ENCODE measurements at regions not wholly inside any gene's neighbourhood (a gene's known extent, or its start where the extent isn't known, plus 50 kb on each side); places are given as distances from the start of the nearest gene placed in this dataset.

- TF ChIP-seq, protein P1, sequence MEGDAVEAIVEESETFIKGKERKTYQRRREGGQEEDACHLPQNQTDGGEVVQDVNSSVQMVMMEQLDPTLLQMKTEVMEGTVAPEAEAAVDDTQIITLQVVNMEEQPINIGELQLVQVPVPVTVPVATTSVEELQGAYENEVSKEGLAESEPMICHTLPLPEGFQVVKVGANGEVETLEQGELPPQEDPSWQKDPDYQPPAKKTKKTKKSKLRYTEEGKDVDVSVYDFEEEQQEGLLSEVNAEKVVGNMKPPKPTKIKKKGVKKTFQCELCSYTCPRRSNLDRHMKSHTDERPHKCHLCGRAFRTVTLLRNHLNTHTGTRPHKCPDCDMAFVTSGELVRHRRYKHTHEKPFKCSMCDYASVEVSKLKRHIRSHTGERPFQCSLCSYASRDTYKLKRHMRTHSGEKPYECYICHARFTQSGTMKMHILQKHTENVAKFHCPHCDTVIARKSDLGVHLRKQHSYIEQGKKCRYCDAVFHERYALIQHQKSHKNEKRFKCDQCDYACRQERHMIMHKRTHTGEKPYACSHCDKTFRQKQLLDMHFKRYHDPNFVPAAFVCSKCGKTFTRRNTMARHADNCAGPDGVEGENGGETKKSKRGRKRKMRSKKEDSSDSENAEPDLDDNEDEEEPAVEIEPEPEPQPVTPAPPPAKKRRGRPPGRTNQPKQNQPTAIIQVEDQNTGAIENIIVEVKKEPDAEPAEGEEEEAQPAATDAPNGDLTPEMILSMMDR (conservative IDR thresholded peaks at IDR 0.05; ENCODE audit: control insufficient read depth, insufficient read depth, low read depth, low read length) = no peak
- DNase-seq (ENCODE audit: low read depth) = no peak
- H3K4me3 ChIP-seq (ENCODE audit: control insufficient read depth, low read depth, low read length) = no peak overlapping the region
Observed at GRCh38 chr2:120423167-120423943, 77.4 kb downstream of the INHBB start.

DNA sequence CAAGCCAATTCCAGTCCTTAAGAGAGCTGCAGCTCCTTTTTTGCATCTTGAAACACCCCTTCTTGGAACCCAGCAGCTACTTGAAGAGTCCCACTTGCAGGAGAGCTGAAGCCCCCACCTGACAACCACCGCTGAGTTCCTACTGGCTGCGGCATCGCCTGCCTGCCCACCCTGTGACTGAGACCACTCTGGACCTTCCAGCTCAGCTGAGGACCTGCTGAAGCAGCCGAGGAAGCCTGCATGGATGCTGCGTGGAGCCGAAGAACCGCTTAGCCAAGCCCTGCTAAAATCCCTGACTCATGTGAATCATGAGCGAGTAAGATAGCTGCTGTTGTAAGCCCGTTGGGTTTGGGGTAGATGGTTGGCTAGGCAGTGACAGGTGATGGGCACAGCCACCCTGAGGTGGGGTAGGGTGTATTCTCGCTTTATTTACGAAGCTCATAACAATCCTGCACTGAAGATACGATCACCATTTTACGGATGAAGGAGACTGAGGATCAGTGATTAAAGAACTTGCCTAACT, 78.4 kb downstream of the INHBB start:
- TF ChIP-seq, protein P1 (conservative IDR thresholded peaks at IDR 0.05; ENCODE audit: control insufficient read depth, insufficient read depth, low read depth, low read length) = no peak
- DNase-seq (ENCODE audit: low read depth) = no peak
- no peak overlapping the region for H3K4me3 ChIP-seq (ENCODE audit: control insufficient read depth, low read depth, low read length)

- H3K4me3 ChIP-seq (ENCODE audit: control insufficient read depth, low read depth, low read length) = no peak overlapping the region
- TF ChIP-seq, protein P1 (conservative IDR thresholded peaks at IDR 0.05; ENCODE audit: control insufficient read depth, insufficient read depth, low read depth, low read length) = no peak
- no peak for DNase-seq (ENCODE audit: low read depth)
Observed at GRCh38 chr2:120425014-120425413, 79.1 kb downstream of the INHBB start.

DNA sequence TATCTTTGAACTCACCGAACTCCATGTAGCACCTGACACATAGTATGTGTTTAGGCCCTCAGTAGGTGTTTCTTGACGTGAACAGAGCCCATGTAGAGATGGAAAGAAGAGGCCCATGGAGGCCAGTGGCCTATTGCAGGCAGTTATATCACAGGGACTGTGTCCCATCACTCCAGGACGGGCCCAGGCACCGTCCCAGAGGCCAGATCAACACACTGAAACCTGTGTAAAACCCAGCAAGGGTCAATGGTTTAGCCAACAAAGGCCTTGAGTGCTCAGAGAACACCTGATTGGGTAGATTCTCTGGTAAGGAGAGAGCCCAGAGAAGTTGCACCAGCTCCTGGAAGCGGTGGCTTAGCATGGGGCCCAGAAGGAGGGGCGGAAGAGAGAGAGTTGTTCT, 82.8 kb downstream of the INHBB start:
- no peak overlapping the region for H3K4me3 ChIP-seq (ENCODE audit: control insufficient read depth, low read depth, low read length)
- TF ChIP-seq, protein P1 (conservative IDR thresholded peaks at IDR 0.05; ENCODE audit: control insufficient read depth, insufficient read depth, low read depth, low read length) = no peak
- DNase-seq (ENCODE audit: low read depth) = no peak

DNA sequence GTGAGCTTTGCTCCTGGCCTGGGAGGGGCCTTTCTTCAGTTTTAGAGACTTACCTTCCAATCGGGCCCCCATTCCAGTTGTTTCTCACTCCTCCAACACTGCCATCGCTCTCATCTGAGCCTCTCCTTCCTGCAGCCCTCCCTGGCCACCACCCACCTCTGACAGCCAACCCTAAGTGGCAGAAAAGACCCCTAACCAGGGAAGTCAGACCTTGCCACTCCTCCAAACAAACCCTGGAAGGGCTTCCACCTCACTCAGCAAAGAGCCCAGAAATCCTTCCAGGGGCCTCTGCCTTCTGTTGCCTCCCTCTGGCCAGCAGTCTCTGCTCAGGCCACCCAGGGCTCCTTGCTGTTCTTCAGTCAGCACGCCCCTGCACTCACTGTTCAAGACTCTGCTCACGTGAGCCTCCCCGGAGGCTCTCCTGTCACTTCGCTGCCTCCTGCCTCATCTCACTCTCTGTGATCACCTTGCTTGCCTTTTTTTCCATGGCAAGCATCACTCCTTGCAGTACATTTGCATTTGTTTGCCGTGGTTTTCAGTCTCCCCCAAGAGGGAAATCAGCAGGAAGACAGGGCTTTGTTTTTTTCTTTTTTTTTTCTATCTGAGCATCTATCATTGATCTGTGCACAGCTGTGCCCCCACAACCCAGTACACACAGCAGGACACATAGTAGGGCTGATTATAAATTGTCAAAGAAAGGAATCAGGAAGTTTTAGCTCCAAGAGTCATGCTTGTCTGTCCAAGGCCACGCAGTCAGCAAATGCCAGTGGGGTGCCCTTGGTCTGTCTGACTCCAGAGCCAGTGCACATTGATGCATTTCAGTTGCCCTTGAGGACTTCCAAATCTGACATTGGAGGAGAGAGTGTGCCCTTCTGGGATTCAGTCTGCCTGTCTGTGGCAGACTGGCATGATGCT, 83.9 kb downstream of the INHBB start:
- H3K4me3 ChIP-seq (ENCODE audit: control insufficient read depth, low read depth, low read length) = no peak overlapping the region
- no peak for DNase-seq (ENCODE audit: low read depth)
- TF ChIP-seq, protein P1 (conservative IDR thresholded peaks at IDR 0.05; ENCODE audit: control insufficient read depth, insufficient read depth, low read depth, low read length) = no peak

GRCh38 chr2:120430501-120430830, 84.5 kb downstream of the INHBB start:
- no peak for DNase-seq (ENCODE audit: low read depth)
- TF ChIP-seq, protein P1 (conservative IDR thresholded peaks at IDR 0.05; ENCODE audit: control insufficient read depth, insufficient read depth, low read depth, low read length) = no peak
- no peak overlapping the region for H3K4me3 ChIP-seq (ENCODE audit: control insufficient read depth, low read depth, low read length)
